Esophagus (tissue), 2 donors: ENCODE measurements at regions not wholly inside any gene's neighbourhood (a gene's known extent, or its start where the extent isn't known, plus 50 kb on each side); places are given as distances from the start of the nearest gene placed in this dataset.

Experiments used
- H3K27ac ChIP-seq, 2 donors: one replicate each; pipeline ENCODE4 v1.5.1; 2013; ENCODE audit warnings: low read depth in 2 of 2, mild to moderate bottlenecking in 2 of 2, inconsistent platforms in 1 of 2, low read length in 1 of 2, moderate library complexity in 1 of 2
- H3K27me3 ChIP-seq, 2 donors: one replicate each; pipeline ENCODE4 v1.6.1; 2013; ENCODE audit warnings: low read length in 2 of 2, control low read depth in 1 of 2, mild to moderate bottlenecking in 1 of 2; ENCODE audit not compliant: insufficient read depth in 2 of 2, control insufficient read depth in 1 of 2
- H3K36me3 ChIP-seq, 2 donors: one replicate each; pipeline ENCODE4 v1.6.1; 2013; ENCODE audit warnings: low read length in 1 of 2; ENCODE audit not compliant: control insufficient read depth in 2 of 2, insufficient read depth in 2 of 2
- H3K4me1 ChIP-seq, 2 donors: one replicate each; pipeline ENCODE4 v1.6.1; 2013; ENCODE audit warnings: low read length in 1 of 2; ENCODE audit not compliant: control insufficient read depth in 2 of 2, insufficient read depth in 2 of 2
- H3K4me3 ChIP-seq, 2 donors: one replicate each; pipeline ENCODE4 v1.5.1; 2013; ENCODE audit warnings: low read length in 2 of 2, mild to moderate bottlenecking in 2 of 2, low read depth in 1 of 2, moderate library complexity in 1 of 2
- H3K9me3 ChIP-seq, 2 donors: one replicate each; pipeline ENCODE4 v1.6.1; 2013; ENCODE audit warnings: mild to moderate bottlenecking in 2 of 2, low read depth in 1 of 2, low read length in 1 of 2, moderate library complexity in 1 of 2; ENCODE audit not compliant: control insufficient read depth in 2 of 2, insufficient read depth in 1 of 2
- WGBS, 2 donors: extraction: QIAGEN DNeasy Blood & Tissue Kit; methylation state at CpG; one replicate each; pipeline ENCODE4 v1.1.7; 2013; 5-methylcytosine and 5-hydroxymethylcytosine counted together
- donor health status: healthy with polysubstance abuse.
- donor health status: Bipolar disorder and iron deficiency.

GRCh38 chr16:11401161-11402050, 56.1 kb downstream of the RMI2 start:
- H3K4me3 ChIP-seq = no peak overlapping the region
- H3K27me3 ChIP-seq = no peaks in the 10 kb centered on the region
- H3K9me3 ChIP-seq = no peaks in the 10 kb centered on the region
- H3K27ac ChIP-seq = no peak overlapping the region
- 67 to 69% methylated on average over 26 of the region's 26 CpGs for WGBS, 2 donors
- H3K36me3 ChIP-seq = no peaks in the 10 kb centered on the region
- peaks cover 0 to under 1% of the 10 kb centered on the region in 2 donors for H3K4me1 ChIP-seq

- Histone ChIP-seq H3K27me3 (no peaks in the 10 kb centered on the region), H3K4me3 (no peak overlapping the region), H3K36me3 (no peaks in the 10 kb centered on the region), H3K9me3 (no peaks in the 10 kb centered on the region), H3K27ac (no peak overlapping the region), H3K4me1 (no peaks in the 10 kb centered on the region)
- WGBS, 2 donors = 82% methylated on average over 23 of the region's 23 CpGs
Observed at GRCh38 chr16:11402051-11402744, 56.9 kb downstream of the RMI2 start.

GRCh38 chr16:11402745-11403533, 57.7 kb downstream of the RMI2 start:
- Histone ChIP-seq H3K36me3 (no peaks in the 10 kb centered on the region), H3K4me3 (no peak overlapping the region), H3K9me3 (no peaks in the 10 kb centered on the region), H3K27me3 (no peaks in the 10 kb centered on the region), H3K4me1 (no peaks in the 10 kb centered on the region), H3K27ac (no peak overlapping the region)
- WGBS, 2 donors = 83 to 87% methylated on average over 19 of the region's 19 CpGs

GRCh38 chr16:11403534-11403795, 58.2 kb downstream of the RMI2 start:
- no peak overlapping the region for H3K27ac ChIP-seq
- H3K9me3 ChIP-seq = no peaks in the 10 kb centered on the region
- no peaks in the 10 kb centered on the region for H3K27me3 ChIP-seq
- H3K4me3 ChIP-seq = no peak overlapping the region
- WGBS, 2 donors = 71 to 72% methylated on average over 3 of the region's 3 CpGs
- no peaks in the 10 kb centered on the region for H3K36me3 ChIP-seq
- H3K4me1 ChIP-seq = no peaks in the 10 kb centered on the region

GRCh38 chr16:11403920-11404319, 58.7 kb downstream of the RMI2 start:
- Histone ChIP-seq H3K27me3 (no peaks in the 10 kb centered on the region), H3K36me3 (no peaks in the 10 kb centered on the region), H3K27ac (no peak overlapping the region), H3K9me3 (no peaks in the 10 kb centered on the region), H3K4me1 (no peaks in the 10 kb centered on the region), H3K4me3 (no peak overlapping the region)
- 81 to 84% methylated on average over 6 of the region's 6 CpGs for WGBS, 2 donors

- Histone ChIP-seq H3K4me3 (no peak overlapping the region), H3K4me1 (no peaks in the 10 kb centered on the region), H3K27me3 (no peaks in the 10 kb centered on the region), H3K27ac (no peak overlapping the region), H3K36me3 (no peaks in the 10 kb centered on the region), H3K9me3 (no peaks in the 10 kb centered on the region)
- 90 to 94% methylated on average over 12 of the region's 12 CpGs for WGBS, 2 donors
Observed at GRCh38 chr16:11404603-11405002, 59.3 kb downstream of the RMI2 start.

- Histone ChIP-seq H3K27ac (no peak overlapping the region), H3K9me3 (no peaks in the 10 kb centered on the region), H3K4me1 (no peaks in the 10 kb centered on the region), H3K36me3 (no peaks in the 10 kb centered on the region), H3K4me3 (no peak overlapping the region), H3K27me3 (no peaks in the 10 kb centered on the region)
- WGBS, 2 donors = 69 to 72% methylated on average over 11 of the region's 11 CpGs
Observed at GRCh38 chr16:11405331-11406176, 60.3 kb downstream of the RMI2 start.

- Histone ChIP-seq H3K27me3 (no peaks in the 10 kb centered on the region), H3K9me3 (no peaks in the 10 kb centered on the region), H3K27ac (no peak overlapping the region), H3K4me3 (no peak overlapping the region), H3K4me1 (peaks cover 0 to 3% of the 10 kb centered on the region in 2 donors), H3K36me3 (no peaks in the 10 kb centered on the region)
- WGBS, 2 donors = 90 to 96% methylated on average over 6 of the region's 6 CpGs
Observed at GRCh38 chr16:11406177-11406560, 60.9 kb downstream of the RMI2 start.
